Stimulated activated CD4-positive, alpha-beta T cell treated with anti-CD3 and anti-CD28 coated beads, Interleukin-15, amount 100 ng/mL, for 24 hours (primary cell): ENCODE measurements at regions not wholly inside any gene's neighbourhood (a gene's known extent, or its start where the extent isn't known, plus 50 kb on each side); places are given as distances from the start of the nearest gene placed in this dataset.

ENCODE experiments used
- DNase-seq: peaks from one replicate; pipeline ENCODE4 v3.0.0-alpha.2; 2020

DNA sequence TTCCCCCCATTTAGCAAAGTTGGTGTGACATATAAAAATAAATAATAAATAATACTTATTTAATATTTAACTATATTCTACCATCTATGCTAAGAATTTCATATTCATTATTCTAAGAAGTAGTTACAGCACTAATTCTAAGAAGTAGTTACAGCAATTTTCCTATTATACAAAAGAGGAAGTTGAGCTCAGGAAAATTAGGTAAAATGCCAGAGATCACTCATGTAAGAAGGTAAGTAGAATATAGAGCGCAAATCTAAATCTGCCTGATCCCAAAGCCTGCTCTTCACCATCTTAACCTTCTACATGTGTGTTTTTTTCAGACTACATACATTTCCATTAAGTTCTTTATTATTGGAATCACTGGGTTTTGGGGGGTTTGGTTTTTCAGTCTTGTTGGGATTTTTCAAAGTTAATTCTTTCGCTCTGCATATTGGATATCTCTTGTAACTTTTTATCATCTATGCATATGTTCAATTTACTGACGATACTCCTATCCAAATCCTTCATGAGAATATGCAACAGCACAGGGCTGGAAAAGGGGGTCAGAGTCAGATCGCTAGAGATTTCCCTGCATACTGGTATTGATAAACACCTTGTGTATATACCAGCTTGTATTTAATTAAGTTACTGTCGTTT lies 852.1 kb downstream of the MAT2B start:
- DNase-seq, result no peak

DNA sequence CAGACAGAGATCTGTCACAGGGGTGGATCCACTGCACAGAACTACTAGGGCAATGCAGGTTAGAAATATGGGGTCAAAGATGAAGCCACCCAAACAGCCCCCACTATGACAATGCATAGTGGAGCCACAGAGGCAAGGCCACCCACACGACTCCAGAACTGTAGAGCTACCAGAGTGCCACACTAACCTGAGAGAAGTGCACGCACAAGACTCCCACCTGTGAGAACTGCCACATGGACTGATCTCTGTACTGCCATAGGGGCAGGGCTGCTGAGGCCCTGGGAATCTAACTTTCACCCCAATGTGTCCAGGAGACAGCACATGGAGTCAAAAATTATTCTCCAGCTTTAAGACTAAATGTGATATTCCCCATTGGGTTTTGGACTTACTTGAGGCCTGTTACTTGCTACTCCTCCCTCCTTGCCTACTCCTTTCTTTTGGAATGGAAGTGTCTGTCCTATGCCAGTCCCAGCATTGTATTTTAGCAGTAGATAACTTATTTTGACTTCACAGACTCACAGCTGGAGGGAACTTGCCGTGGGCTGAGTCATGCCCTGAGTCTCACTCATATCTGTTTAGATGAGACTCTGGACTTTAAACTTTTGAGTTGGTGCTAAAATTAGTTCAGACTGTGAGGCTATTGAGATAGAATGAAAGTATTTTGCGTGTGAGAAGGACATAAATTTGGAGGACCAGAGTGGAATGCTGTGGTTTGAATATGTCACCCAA lies 853.3 kb downstream of the MAT2B start:
- DNase-seq, result no peak

DNA sequence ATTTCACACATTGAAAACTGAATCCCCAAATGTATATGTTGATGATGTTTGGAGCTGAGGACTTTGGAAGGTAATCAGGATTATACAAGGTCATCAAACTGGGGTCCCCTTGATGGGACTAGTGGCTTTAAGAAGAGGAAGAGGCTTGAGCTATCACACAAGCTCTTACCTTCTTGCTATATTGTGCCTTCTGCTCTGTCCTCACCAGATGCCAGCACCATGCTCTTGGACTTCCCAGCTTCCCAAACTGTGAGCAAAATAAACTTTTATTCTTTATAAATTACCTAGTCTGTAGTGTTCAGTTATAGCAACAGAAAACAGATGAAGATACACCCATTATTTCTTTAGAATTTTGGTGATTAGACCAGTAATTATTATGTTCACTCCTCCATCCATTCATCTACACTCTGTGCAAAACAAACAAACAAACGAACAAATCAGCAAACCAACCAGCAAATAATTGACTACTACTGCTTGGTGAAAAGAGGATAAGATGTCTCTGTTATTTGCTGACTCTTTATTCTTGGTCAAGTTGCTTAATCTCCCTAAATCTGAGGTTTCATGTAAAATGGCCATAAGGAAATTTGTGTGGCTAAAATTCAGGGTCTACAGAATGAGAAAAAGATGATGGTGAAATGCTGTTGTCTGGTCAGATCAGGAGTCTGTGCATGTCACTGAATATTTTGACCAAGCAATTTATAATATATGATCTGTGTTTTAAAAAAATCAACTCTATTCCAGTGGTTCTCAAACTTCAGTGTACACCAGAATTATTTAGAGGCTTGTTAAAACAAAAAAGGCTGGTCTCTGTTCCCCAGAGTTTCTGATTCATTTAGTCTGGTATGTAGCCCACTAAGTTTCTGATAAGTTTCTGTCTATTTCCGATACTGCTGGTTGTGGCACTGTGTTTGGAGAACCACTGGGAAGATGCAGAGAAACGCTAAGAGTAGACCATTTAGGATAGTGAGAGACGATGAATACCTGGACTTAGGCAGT lies 854.1 kb downstream of the MAT2B start:
- no peak for DNase-seq

DNA sequence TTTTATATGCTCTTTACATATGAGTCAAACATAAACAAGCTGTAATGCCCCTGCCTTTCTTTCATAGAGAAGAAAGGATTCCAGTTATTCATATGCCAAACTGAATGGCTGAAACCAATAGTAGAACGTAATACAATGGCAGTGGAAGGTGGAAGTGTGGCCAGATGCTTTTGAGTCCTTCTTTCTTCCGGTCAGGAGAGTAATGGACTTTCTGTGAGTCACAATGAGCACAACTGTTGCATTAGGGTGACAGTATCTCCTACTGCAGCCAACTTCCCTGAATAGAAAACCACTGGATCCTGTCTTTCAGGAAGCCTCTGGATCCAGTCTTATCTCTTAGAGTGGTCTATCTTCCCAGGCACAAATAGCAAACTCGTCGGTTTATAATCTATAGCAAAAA lies 855.2 kb downstream of the MAT2B start:
- no peak for DNase-seq

DNA sequence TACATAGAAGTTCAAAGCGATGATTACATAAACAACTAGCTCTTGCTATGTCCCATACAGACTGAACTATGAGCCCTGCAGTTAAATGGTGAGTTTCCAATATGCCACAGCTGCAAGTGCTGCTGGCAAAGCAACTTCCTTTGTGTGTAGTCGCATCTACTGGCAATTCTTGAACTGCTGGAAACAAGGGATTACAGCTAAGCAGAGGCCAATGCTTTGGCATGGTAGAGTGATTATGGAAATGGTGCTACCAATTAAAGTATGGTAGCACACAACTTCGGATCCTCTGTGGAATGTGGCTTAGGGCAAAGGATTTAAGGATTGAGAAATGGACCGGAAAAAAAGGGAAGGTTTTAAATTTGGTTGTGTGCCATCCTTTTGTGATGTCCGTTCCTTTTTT lies 856.6 kb downstream of the MAT2B start:
- DNase-seq, result no peak

DNA sequence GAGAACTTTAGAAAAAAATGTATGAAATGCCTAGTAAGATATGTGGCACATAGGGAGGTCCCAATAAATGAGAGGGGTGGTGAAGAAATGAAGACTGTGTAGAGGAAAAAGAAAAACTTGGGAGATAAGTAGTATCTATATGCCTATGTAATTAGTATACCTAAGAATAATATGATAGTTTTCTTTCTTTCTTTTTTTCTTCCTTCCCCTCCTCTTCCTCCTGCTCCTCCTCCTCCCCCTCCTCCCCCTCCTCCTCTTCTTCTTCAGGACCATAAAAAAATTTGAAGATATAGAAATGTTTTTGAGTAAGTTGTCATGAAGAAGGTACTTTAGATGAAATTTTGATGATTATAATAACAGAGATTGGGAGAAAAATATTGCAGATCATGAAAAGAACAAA lies 857.4 kb downstream of the MAT2B start:
- no peak for DNase-seq

DNA sequence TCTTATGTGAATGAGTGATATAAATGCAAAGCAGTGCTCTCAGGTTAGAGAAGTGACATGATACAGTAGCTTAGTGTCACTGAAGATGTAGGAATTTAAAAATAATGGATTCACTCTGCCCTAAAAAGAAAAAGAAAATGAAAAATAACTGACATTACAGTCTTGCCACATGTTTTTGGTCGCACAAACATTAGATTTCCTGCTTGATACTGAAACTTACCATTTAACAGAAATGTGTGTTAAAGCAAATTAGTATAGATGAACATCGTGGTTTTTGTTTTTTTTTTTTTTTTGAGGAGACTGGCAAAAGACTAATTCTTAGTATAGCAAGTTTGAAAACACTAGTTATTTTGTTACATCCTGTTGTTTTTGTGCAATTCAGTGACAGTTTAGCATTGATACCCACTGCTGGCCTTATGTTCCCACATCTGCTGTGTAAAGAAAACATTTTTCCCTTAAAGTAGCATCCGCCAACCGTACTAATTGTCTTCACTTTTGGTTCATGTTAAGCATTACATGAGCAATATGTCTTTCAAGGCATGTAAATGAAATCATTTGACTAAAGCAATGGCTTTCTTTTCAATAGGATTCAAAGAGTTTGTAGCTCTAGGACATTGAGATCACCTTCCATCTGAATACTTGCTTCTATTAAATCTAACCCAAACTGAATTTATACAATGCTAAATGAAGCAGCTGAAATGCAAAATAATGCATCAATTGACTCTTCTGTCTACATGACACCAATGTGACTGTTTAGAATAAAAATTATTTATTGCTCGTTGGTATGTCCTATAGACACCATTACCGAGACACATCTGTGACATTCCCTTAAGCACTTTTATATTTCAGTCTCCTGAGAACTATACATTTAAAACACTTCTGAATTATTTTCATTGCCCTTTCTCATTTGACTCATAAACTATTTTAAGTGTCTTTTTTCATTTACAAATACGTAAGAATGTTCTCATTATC lies 859.1 kb downstream of the MAT2B start:
- DNase-seq, result no peak

DNA sequence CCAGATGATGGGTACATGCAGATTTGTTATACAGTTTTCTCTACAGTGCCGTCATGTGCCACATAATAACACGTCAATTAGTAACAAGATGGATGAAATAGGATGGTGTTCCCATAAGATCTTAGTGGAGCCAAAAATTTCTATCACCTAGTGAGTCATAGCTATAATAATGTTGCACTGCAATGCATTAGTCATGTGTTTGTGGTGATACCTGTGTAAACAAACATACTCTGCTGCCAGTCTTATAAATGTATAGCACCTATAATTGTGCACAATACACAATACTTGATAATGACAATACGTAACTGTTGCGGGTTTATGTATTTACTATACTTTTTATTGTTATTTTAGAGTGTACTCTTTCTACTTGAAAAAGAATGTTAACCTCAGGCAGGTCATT lies 865.4 kb downstream of the MAT2B start:
- DNase-seq, result no peak

DNA sequence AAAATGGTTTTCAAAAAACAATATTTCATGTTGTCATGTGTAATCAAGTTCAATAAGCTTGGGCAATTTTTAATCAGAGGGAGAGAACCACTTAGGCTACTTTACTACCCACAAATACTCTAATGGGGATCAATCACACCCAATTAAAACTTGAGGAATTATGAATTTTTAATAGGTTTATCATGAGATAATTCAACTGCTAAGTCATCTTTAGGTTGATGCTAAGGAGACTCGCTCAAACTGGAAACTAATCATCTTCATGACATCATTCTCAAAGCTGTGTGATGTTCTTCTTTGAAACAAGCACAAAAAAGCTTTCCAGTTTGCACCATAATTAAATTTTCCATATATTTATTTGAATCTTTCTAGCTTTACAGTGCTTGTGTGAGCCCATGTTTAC lies 867.5 kb downstream of the MAT2B start:
- DNase-seq, result no peak

DNA sequence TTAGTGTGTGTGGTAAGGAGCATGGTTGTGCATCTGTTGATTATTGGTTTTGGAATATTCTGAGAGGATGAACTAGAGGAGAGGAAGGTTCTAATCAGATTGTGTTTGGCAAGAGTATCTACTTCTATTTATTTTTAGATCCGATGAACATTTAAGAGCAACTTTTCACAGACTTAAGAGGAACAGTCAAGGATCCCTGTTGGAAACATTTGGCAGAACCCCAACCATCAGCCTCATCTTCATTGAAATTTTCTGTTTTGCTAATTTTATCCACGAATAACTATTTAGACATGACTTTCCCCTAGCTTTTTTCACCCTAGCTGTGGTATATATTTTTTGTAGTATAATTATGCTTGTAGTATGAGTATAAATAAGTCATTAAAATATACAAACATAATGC lies 868.5 kb downstream of the MAT2B start:
- DNase-seq, result no peak

DNA sequence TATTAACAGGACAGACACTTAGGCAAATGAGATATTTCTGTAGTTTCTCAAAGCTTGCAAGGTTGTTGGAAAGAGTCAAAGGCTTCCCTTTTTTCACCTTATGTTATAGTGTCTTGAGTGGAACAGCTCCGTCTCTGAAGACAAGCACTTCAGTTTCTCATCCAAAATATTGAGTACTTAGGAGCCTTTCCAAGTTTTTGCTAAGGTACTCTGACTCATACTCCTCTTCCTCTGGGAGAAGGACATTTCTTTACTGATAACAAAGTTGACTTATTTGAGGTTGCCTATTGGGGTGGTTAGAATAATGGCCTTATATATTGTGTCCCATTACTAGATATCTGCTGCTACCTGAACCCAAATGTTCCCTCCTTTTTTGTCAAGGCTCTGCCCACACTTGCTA lies 869.6 kb downstream of the MAT2B start:
- DNase-seq, result no peak

DNA sequence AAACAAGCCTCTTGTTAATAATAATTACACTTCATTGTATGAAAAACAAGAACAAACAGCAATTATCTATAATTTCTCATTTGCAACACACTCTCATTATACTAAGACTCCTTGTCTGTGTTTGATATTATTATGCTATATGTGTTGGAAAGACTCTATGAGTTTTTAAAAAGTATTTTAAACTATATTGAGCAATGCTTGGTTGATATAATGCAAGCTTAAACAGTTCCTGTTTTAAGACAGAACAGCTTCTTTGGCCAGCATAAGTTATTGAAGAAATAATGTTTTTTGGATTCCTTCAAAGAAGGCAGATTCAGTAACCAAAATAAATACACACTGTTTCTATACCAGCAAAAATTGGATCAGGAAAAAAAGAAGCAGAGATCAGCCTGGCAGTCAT lies 871.4 kb downstream of the MAT2B start:
- no peak for DNase-seq

DNA sequence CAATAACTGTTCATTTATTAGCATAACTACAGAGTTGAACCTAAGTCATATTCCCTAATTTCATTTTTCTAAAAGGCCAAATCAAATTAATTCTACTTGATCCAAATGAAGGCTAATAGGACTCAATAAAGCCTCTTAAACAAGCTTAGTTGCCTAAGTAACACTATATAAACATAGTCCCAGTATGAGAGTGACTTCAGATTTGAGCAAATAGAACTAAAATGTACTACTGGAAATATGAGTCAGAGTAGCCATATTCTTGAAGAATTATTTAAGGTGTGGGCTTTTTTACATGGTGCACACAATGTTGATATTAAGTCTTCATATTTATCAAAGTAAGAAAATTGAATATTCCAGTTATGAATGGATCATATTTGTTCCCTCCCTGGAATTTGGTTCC lies 872.3 kb downstream of the MAT2B start:
- no peak for DNase-seq

DNA sequence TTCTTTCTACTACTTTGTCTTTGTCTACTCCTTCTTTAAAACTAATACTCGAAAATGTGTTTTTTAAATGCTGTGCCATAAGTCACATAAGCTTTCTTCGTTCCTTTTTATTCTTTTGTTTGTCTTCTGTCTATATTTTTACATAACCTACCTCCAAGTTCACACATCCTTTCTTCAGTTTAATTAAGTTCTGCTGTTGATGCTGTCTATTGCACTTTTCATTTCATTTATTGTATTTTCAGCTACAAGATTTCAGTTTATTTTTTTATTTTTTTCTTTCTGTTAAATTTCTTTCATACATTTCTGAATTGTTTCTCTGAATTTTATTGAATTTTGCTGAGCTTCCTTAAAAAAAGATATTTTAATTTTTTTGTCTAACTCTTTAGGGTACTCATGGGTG lies 878.2 kb downstream of the MAT2B start:
- DNase-seq, result no peak

DNA sequence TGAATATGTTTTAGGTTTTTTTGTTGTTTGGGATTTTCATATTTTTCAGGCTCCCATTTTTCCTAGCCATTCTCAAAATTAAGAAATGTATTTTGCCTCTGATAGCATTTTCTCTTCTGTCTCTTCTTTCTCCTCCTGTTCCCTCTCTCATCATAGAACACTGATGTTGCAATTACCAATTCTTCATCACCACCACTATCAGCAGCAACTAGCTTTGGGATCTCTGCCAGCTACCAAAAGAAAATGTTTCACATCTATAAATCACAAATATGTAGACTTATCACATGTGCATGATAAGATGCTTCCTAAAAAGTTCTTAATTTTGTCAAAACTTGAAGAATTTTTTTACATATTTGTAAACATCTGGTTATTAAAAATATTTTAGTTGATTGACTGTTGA lies 887.1 kb downstream of the MAT2B start:
- no peak for DNase-seq

DNA sequence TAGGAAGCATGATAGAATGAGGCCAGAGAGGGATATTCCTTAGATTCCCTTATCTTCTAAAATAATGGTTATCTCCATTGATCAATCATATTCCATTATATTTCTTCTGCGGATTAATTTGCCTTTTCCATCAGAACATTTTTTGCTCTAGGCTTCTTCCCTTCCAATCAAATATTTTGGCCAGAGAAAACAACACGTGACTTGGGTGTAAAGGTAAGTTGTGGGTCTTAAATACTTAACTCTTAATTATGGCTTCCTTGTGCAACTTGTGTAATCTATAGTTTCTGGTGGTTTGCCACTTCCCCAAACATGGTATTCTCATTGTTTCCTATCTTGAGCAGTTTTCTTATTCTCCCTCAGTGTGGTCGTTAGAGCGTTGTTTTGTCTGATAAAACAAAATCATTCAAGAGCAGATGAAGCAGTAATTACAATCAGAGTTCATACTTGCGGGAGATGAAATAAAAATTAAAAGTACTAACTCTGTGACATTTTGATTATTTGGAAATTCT lies 889.3 kb downstream of the MAT2B start:
- no peak for DNase-seq

DNA sequence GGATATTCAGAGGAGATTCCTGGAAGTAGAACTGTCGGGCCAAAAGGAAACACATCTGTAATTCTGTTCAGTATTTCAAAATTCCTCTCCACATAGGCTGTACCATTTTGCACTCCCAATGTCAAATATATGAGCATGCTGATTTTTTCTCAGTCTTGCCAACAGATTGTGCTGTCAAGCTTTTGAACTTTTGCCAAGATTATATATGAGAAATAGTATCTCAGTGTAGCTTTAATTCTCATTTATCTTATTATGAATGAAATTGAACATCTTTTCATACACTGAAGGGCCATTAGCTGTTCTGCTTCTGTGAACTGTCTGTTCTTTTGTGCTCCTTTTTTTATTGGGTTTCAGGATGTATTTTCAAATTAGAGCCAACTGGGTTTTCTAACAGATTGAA lies 907.1 kb downstream of the MAT2B start:
- DNase-seq, result no peak

DNA sequence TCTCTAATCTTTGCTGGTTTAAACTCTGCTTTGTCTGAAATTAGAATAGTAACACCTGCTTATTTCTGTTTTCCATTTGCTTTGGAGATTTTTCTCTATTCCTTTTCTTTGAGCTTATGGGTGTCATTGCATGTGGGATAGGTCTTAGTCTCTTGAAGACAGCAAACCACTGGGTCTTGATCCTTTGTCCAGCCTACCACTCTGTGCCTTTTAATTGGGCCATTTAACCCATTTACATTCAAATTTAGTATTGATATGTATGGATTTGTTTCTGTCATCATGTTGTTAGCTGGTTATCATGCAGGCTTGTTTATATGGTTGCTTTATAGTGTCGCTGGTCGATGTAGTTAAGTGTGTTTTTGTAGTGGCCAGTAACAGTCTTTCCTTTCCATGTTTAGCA lies 914.7 kb downstream of the MAT2B start:
- no peak for DNase-seq

DNA sequence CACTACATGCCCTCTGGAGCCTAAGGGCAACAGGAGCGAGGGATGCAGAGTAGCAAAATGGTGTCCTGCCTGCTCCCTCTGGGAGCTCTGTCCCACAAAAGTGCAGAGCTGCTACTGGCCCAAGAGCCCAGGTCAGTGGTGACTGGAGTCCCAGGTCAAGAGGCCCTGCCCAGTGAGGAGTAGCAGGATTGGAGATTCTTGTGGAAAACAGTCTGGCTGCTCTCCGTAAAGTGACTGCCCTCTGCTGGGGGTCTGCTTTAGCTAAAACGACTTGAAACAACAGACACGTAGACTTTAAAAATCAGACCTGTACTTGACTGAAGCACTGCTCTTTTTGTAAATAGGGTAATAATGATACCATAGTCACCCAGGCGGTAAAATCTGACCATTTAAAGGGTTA lies 917.0 kb downstream of the MAT2B start:
- no peak for DNase-seq

DNA sequence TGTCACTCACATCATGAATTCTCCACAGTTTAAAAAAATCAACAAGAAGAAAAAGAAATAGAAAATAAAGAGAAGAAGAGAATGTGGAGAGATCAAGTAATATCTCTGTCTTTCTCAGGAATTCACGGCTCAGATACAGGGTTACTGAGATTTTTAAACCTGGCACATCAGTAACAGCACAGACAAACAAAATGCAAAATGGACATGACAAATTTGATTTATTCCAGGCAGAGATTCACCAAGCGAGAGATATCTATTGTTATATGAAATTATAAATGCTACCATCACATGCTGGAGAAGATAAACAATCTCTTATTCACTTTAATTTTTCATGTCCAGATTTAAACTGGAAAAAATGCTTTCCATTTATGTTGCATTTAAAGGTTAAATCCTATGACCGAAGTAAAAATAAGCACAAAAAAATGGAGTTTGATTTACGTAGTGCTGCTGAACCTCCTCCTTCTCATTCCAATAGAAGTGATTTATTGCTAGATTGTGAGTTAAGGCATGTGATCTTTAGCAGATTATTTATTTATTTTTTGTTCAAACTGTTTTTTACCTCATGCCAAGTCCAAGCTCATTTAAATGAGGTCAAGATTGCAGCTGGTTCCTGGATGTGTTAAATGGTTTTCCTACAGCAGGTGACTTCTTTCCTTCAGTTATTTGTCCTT lies 926.4 kb downstream of the MAT2B start:
- no peak for DNase-seq

DNA sequence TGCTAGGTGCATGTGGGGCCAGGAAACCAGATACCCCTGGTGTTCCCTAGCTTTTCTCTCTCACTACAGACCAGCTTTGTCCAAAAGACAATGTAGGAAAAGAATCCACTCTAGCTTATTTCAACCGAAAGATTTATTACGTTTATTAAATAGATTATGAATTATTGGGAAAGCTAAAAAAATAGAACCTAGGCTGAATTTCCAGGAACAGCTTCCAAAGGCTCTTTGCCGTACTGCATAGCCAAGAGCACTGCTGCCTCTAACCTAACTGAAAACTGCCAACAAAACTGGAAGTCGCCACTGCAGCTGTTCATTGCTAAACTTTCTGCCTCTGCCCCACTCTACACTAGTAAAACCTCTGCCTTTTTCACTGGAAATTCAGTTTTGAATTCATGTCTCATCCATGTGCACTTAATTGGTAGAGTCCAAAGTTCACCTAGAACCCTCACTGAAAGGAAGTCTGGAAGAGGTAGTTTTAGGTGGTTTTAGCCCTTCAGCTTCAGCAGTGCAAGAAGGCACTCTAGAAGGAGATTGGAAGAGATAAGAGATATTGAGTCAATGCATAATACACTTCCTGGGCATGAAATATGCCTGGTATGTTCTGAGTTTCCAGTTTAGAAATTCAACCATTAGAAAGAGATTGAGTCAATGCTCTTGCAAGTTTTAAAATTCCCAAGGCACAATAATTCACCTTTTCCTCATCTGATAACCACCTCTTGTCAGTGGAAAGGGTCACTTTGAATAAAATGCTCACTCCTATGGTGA lies 927.9 kb downstream of the MAT2B start:
- DNase-seq, result no peak
